D721Med (cell line): ENCODE measurements at regions not wholly inside any gene's neighbourhood (a gene's known extent, or its start where the extent isn't known, plus 50 kb on each side); places are given as distances from the start of the nearest gene placed in this dataset.

Experiments
- DNase-seq: peaks from one replicate; pipeline ENCODE4 v3.0.0; 2011; ENCODE audit warnings: low spot score; ENCODE audit not compliant: insufficient read length
- FAIRE-seq: peaks from 2 replicates; lab custom pipeline; 2011; peaks lifted over from hg19 to GRCh38; lab: Jason Lieb, UNC
- CTCF ChIP-seq: IDR thresholded peaks from 2 replicates; pipeline ENCODE4 v1.5.1; 2012; ENCODE audit warnings: mild to moderate bottlenecking, control low read depth; ENCODE audit not compliant: insufficient read depth; ENCODE audit errors: missing control alignments

GRCh38 chr4:160296476-160296875, 1193.6 kb downstream of the RAPGEF2 start:
- FAIRE-seq: no peak
- DNase-seq: no peak
- TF ChIP-seq CTCF: no peak

- no peak for TF ChIP-seq CTCF
- no peak for DNase-seq
- FAIRE-seq: peak; percentile 38
These were observed 1196.3 kb downstream of the RAPGEF2 start for GRCh38 chr4:160299177-160299576.

- DNase-seq (no peak), FAIRE-seq (no peak)
- TF ChIP-seq CTCF: no peak
These were observed 1196.7 kb downstream of the RAPGEF2 start for GRCh38 chr4:160299608-160300007.

- FAIRE-seq (no peak), DNase-seq (no peak)
- TF ChIP-seq CTCF: no peak
These were observed 1213.2 kb downstream of the RAPGEF2 start for GRCh38 chr4:160316036-160316435.

GRCh38 chr4:160318567-160319220, 1215.8 kb downstream of the RAPGEF2 start:
- TF ChIP-seq CTCF: no peak
- DNase-seq (no peak), FAIRE-seq (no peak)

GRCh38 chr4:160319221-160319867, 1216.5 kb downstream of the RAPGEF2 start:
- no peak for TF ChIP-seq CTCF
- DNase-seq (no peak), FAIRE-seq (no peak)

GRCh38 chr4:160319868-160320260, 1217.0 kb downstream of the RAPGEF2 start:
- FAIRE-seq: no peak
- no peak for DNase-seq
- no peak for TF ChIP-seq CTCF
